Heart left ventricle (tissue), 16 donors: ENCODE measurements at regions not wholly inside any gene's neighbourhood (a gene's known extent, or its start where the extent isn't known, plus 50 kb on each side); places are given as distances from the start of the nearest gene placed in this dataset.

Source experiments
- ATAC-seq, 4 donors: fragments of 200-7000 bp; cut with Tn5 transposase; one replicate each; pipeline ENCODE4 v1.9.1; 2020 to 2022; ENCODE audit warnings: moderate library complexity in 4 of 4, mild to moderate bottlenecking in 3 of 4, moderate number of reproducible peaks in 1 of 4
- DNase-seq, 5 donors: peaks; one replicate each; pipeline ENCODE4 v3.0.0-alpha.2; 2020
- H3K27ac ChIP-seq, 12 donors: fragments of 200-600 bp; sonication (generic) in 4 of 12; one replicate each; pipeline versions ENCODE4 v1.5.0 to v1.8.0; 2016 to 2022; ENCODE audit warnings: mild to moderate bottlenecking in 2 of 12
- H3K27me3 ChIP-seq, 9 donors: fragments of 200-600 bp; sonication (generic) in 2 of 9; one replicate each; pipeline versions ENCODE4 v1.5.1 to v1.8.0; 2016 to 2022; ENCODE audit warnings: mild to moderate bottlenecking in 3 of 9
- H3K36me3 ChIP-seq, 9 donors: fragments of 200-600 bp; sonication (generic) in 2 of 9; one replicate each; pipeline versions ENCODE4 v1.5.0 to v1.8.0; 2018 to 2022; ENCODE audit warnings: mild to moderate bottlenecking in 2 of 9
- H3K4me1 ChIP-seq, 12 donors: fragments of 200-600 bp; sonication (generic) in 4 of 12; one replicate each; pipeline versions ENCODE4 v1.5.0 to v1.8.0; 2016 to 2022; ENCODE audit warnings: mild to moderate bottlenecking in 3 of 12
- H3K4me3 ChIP-seq, 12 donors: fragments of 200-600 bp; sonication (generic) in 4 of 12; one replicate each; pipeline versions ENCODE4 v1.5.0 to v1.8.0; 2017 to 2022; ENCODE audit warnings: mild to moderate bottlenecking in 9 of 12, moderate library complexity in 4 of 12
- H3K9me3 ChIP-seq, 12 donors: fragments of 200-600 bp; sonication (generic) in 4 of 12; one replicate each; pipeline versions ENCODE4 v1.5.0 to v1.8.0; 2016 to 2022; ENCODE audit warnings: mild to moderate bottlenecking in 1 of 12
- CTCF ChIP-seq, 12 donors: fragments of 200-600 bp; sonication (generic) in 4 of 12; IDR thresholded peaks; one replicate each; pipeline versions ENCODE4 v1.5.0 to v1.8.0; 2018 to 2022; ENCODE audit warnings: antibody characterized with exemption in 12 of 12, mild to moderate bottlenecking in 5 of 12
- POLR2A ChIP-seq, 2 donors: fragments of 450-650 bp; IDR thresholded peaks; one replicate each; pipeline ENCODE4 v1.6.1; 2017; ENCODE audit warnings: antibody characterized with exemption in 2 of 2, mild to moderate bottlenecking in 2 of 2, moderate library complexity in 2 of 2
- WGBS, 4 donors: extraction: QIAGEN DNeasy Blood & Tissue Kit in 2 of 4; methylation state at CpG; one replicate each; pipeline versions ENCODE4 v1.1.5 to v1.1.7; 2013 to 2018; 5-methylcytosine and 5-hydroxymethylcytosine counted together
- intact Hi-C, 10 donors: fragments of 100-400 bp; cut with DNase I; formaldehyde crosslinking; loops; one replicate each; pipeline versions ENCODE4 v1.11.1 to v1.14.2; 2022
- donor health status: ischemic (EF 13 %, LVEDD 7.1; RV severe dilation, severe dysfunction).
- donor health status: healthy with polysubstance abuse.
- donor health status: DM: no; HTN: yes; CAD: no.
- donor health status: DM: no; HTN: no; CAD: no.
- donor health status: ischemic (EF 25% LVEDD 6.9; RV normal size, moderate dysfunction).
- donor health status: ischemic (EF 25% LVEDD 5.7; RV mildly dilated, moderate dysfunction).
- donor health status: healthy.
- donor health status: DM: yes; HTN: yes; CAD: no.
- donor health status: ischemic (EF 35%, LVEDD 5.7; RV mildly dilated, moderate dysfunction).
- donor health status: nonischemic (EF 11% LVEDD 7.7; RV severe dilation, severe dysfunction).
- donor health status: DM: yes; HTN: yes; CAD: no.
- donor health status: PGD.
- donor health status: ischemic (EF 29% LVEDD 5.4; RV normal size, mild dysfunction).
- donor health status: nonischemic (EF 23%, LVEDD 6.1; RV moderate dilation, normal function).

- ATAC-seq (peak in 3 of 4 donors; percentile 46 to 82 (median 52)), DNase-seq (no peak)
- WGBS, 4 donors = 41 to 59% (median 51%) methylated on average over 3 of the region's 3 CpGs
- Histone ChIP-seq H3K4me1 (peaks cover 0 to 42% (median 17%) of the 10 kb centered on the region in 12 donors), H3K36me3 (peaks cover 0 to 8% (median 0%) of the 10 kb centered on the region in 9 donors), H3K4me3 (no peak overlapping the region), H3K27ac (peak overlapping the region in 1 of 12 donors; percentile 56), H3K9me3 (no peaks in the 10 kb centered on the region), H3K27me3 (no peaks in the 10 kb centered on the region)
- TF ChIP-seq POLR2A (IDR thresholded peaks at IDR 0.05) (no peak), CTCF (IDR thresholded peaks at IDR 0.05) (no peak)
- intact Hi-C loops = loop anchor here in 2 of 10 donors (10.0 kb wide), 2 partner anchors 103 to 353 kb away; partner anchors contain the start of gene MAP10 (in 1 of the 2)
Observed at GRCh38 chr1:232452117-232452516, 177.8 kb downstream of the SIPA1L2 start.

GRCh38 chr1:232451506-232451905, 178.4 kb downstream of the SIPA1L2 start:
- DNase-seq = no peak
- H3K36me3 ChIP-seq = peaks cover 0 to 8% (median 0%) of the 10 kb centered on the region in 9 donors
- H3K27ac ChIP-seq = no peak overlapping the region
- ATAC-seq = no peak
- H3K4me3 ChIP-seq = no peak overlapping the region
- WGBS, 4 donors = 89 to 93% (median 91%) methylated on average over 2 of the region's 2 CpGs
- no peak for TF ChIP-seq CTCF (IDR thresholded peaks at IDR 0.05)
- no peaks in the 10 kb centered on the region for H3K9me3 ChIP-seq
- intact Hi-C loops = loop anchor here in 2 of 10 donors (10.0 kb wide), 2 partner anchors 103 to 353 kb away; partner anchors contain the start of gene MAP10 (in 1 of the 2)
- no peaks in the 10 kb centered on the region for H3K27me3 ChIP-seq
- H3K4me1 ChIP-seq = peaks cover 0 to 36% (median 13%) of the 10 kb centered on the region in 12 donors

- no peak for ATAC-seq
- no peak overlapping the region for H3K4me3 ChIP-seq
- no peaks in the 10 kb centered on the region for H3K27me3 ChIP-seq
- H3K9me3 ChIP-seq = no peaks in the 10 kb centered on the region
- H3K36me3 ChIP-seq = peaks cover 0 to 10% (median 0%) of the 10 kb centered on the region in 9 donors
- peaks cover 0 to 34% (median 13%) of the 10 kb centered on the region in 12 donors for H3K4me1 ChIP-seq
- TF ChIP-seq POLR2A (IDR thresholded peaks at IDR 0.05) = no peak
- TF ChIP-seq CTCF (IDR thresholded peaks at IDR 0.05) = no peak
- DNase-seq = no peak
- no peak overlapping the region for H3K27ac ChIP-seq
- intact Hi-C loops = loop anchor here in 2 of 10 donors (10.0 kb wide), 2 partner anchors 104 to 354 kb away; partner anchors contain the start of gene MAP10 (in 1 of the 2)
- WGBS, 4 donors = 86 to 97% (median 92%) methylated on average over 1 of the region's 1 CpG
Observed at GRCh38 chr1:232450615-232451014, 179.3 kb downstream of the SIPA1L2 start.

- 70 to 77% (median 74%) methylated on average over 2 of the region's 2 CpGs for WGBS, 4 donors
- H3K36me3 ChIP-seq = peaks cover 0 to 38% (median 18%) of the 10 kb centered on the region in 9 donors
- ATAC-seq (no peak), DNase-seq (no peak)
- H3K9me3 ChIP-seq = no peaks in the 10 kb centered on the region
- H3K27ac ChIP-seq = no peak overlapping the region
- no peak overlapping the region for H3K4me3 ChIP-seq
- peaks cover 0 to 19% (median 4%) of the 10 kb centered on the region in 12 donors for H3K4me1 ChIP-seq
- intact Hi-C loops = no loop called here
- no peaks in the 10 kb centered on the region for H3K27me3 ChIP-seq
- TF ChIP-seq POLR2A (IDR thresholded peaks at IDR 0.05) (no peak), CTCF (IDR thresholded peaks at IDR 0.05) (no peak)
Observed at GRCh38 chr1:232447125-232447524, 182.8 kb downstream of the SIPA1L2 start.
